ENCODE measurements at regions not wholly inside any gene's neighbourhood (a gene's known extent, or its start where the extent isn't known, plus 50 kb on each side); places are given as distances from the start of the nearest gene placed in this dataset.

DNA sequence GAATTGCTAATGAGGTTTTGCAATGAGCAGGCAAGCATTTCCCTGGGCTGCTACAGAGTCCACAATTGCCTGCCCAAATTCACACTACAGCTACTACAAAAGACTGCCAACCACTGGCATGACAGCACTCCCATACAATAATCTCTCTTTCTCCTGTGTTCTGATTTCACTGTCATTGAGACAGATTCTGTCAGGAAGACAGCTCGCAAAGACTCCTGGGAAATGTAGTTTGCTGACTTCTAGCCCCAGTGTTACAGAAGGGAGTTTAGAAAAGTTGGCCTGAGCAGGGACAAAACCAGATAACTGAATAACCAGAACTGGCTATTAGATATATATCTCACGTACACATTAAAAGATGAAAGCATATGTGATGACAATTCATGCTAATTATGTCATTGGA is 1231.3 kb upstream of the PRKX start:
- TF ChIP-seq, protein P1, sequence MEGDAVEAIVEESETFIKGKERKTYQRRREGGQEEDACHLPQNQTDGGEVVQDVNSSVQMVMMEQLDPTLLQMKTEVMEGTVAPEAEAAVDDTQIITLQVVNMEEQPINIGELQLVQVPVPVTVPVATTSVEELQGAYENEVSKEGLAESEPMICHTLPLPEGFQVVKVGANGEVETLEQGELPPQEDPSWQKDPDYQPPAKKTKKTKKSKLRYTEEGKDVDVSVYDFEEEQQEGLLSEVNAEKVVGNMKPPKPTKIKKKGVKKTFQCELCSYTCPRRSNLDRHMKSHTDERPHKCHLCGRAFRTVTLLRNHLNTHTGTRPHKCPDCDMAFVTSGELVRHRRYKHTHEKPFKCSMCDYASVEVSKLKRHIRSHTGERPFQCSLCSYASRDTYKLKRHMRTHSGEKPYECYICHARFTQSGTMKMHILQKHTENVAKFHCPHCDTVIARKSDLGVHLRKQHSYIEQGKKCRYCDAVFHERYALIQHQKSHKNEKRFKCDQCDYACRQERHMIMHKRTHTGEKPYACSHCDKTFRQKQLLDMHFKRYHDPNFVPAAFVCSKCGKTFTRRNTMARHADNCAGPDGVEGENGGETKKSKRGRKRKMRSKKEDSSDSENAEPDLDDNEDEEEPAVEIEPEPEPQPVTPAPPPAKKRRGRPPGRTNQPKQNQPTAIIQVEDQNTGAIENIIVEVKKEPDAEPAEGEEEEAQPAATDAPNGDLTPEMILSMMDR (conservative IDR thresholded peaks at IDR 0.05; ENCODE audit: low read depth, low read length): no peak
- TF ChIP-seq EZH2 (IDR thresholded peaks at IDR 0.05; ENCODE audit: low read length, unreplicated experiment): no peak
